SKM-1 (cell line): ENCODE measurements at regions not wholly inside any gene's neighbourhood (a gene's known extent, or its start where the extent isn't known, plus 50 kb on each side); places are given as distances from the start of the nearest gene placed in this dataset.

Experiments
- DNase-seq: peaks from one replicate; lab custom pipeline; 2025; ENCODE audit not compliant: unreplicated experiment; lab: John Stamatoyannopoulos, UW

- no peak for DNase-seq
These were observed 123.8 kb downstream of the ADRA2A start for GRCh38 chr10:111200505-111201186.

DNA sequence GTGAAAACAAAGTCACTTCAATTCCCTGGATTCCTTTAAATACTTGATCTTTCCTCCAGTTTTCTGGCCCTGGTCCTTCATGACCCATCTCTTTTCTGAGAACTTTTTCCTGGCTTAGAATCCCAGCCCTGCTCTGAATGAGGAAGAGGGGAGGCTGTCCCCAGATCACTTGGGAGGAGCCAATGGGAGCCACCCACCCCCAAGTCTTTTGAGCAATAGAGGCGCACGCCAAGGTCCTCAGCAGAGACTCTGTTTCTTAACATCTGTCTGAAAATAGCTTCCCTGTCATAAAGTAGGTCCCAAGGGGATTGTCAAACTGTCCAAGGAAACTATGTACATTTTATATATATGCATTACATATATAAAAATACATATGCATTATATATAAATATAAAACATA is 126.8 kb downstream of the ADRA2A start:
- no peak for DNase-seq

- DNase-seq: no peak
These were observed 128.0 kb downstream of the ADRA2A start for GRCh38 chr10:111204838-111205237.

- no peak for DNase-seq
These were observed 129.7 kb downstream of the ADRA2A start for GRCh38 chr10:111206521-111206920.

DNA sequence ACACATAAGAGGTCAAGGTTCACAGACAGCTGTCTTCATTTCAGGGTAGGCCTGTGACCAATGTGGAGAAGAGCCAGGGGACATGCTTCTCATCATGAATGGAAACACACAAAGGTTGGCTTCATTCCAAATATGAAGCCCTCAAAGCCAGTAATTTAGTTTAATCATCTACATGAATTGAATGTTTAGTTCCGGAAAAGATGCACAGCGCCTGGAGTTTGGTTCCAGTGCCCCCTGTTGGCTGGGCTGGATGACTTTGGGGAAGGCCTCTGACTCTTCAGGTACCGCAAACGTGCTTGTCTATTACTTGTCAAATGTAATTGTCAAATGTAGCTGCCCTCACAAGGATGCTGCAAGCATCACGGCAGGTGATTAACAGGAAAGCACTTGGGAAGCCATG is 130.7 kb downstream of the ADRA2A start:
- no peak for DNase-seq

DNA sequence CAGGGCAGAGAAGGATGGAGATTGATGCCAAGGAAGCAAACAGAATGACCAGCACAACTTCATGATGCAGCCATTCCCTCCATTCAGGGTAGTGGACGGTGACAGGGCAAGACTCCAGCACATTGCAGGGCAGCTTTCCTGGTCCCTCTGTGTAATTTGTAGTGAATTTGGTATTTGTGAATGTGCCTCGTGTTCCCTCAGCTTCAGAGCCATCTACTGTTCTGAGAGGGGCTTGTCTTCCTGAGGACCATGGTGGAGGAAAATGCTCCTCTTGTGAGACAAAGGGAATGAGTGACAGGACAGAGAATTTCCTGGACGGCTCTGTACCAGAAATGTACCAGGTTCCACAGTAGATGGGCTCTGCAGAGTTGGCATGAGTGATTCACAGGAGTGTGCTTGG is 132.1 kb downstream of the ADRA2A start:
- no peak for DNase-seq

DNA sequence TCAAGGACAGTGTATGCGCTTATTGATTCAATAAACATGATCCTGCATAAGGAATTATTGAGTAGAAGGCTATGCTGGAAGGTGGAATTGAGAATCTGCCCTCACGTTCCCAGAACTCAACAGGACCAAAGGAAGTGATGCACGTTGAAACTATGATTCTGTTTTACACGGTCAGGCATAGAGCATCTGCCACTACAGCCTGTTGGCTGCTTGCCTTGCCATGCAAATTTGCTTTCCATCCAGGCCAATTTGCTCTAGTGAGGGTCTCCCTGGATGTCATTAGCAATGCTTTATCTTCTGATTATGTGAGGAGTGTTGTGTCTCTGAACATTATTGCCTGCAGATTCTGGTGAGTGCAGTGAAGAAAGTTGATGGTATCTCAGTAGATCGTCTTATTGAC is 132.9 kb downstream of the ADRA2A start:
- no peak for DNase-seq

DNA sequence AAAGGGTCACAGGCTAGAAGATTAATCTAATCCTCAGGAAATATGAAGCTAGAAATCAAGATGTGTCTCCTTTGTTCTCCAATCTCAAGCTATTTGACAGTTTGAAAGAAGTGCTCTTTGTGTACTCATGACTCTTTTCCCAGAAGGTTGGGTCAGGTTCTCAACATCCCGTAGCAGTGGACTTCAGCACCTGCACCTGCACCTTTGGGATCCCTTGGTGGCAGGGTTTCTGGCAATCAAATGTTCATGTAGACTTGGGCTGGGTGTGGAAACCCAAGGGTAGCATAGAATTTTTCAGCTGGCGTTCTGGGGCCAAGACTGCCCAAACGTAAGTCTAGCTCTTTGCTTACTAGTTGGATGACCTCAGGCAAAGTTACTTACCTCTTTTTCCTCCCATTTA is 134.4 kb downstream of the ADRA2A start:
- no peak for DNase-seq

DNA sequence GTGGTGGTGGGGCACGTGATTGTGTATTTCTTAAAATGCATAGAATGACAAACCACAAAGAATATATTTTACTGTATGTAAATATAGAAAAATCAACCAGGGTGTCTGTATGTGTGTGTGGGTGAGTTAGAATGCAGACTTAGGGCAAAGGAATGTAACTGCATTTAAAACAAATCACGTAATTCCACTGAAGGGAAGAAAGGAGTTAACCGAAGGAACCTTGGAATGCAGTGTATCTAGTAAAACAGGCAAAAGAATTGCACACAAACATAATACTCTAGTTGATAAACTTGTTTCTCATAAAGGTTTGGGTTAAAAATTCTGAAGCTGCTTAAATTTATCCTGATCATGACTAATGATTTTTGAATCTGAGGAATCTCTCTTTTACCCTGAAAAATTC is 134.9 kb downstream of the ADRA2A start:
- DNase-seq: no peak

DNA sequence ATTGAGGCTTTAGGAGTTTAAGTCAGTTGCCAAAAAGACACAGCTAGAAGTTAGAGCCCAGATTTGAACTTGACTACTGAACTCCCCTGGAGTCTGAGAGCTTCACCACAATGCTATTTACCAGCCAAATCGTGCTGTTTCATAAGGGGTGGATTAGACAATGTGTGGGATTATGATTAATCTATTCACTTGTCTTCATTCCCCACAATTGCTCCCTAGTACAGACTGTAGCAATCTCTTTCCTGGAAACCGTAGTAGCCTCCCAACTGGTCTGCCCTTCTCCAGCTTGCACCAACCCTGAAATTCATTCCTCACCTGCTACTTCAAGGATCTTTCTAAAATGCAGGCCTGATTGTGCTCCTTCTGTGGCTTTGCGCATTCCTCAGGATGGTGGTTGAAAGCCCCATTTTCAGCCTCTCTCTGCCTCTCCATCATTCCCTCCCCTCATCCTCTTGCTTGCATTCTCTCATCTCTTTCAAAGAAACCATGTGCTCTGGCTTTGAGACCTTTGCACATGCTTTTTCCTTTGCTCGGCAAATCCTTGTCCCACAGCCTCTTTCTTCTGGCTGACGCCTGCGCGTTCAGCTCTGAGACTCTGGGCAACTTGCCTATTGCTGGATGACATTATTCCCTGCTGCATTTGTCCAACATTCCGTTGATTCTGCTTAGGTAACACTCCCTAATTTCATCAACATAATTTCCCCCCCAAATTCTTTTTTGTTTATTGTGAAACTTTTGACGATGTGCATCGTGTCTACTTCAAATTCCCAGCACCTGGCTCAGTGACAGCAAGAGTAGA is 145.1 kb downstream of the ADRA2A start:
- no peak for DNase-seq

- DNase-seq: no peak
These were observed 146.1 kb downstream of the ADRA2A start for GRCh38 chr10:111222961-111223360.

GRCh38 chr10:111231779-111232178 is 154.9 kb downstream of the ADRA2A start:
- no peak for DNase-seq

GRCh38 chr10:111233439-111233838 is 156.6 kb downstream of the ADRA2A start:
- no peak for DNase-seq

DNA sequence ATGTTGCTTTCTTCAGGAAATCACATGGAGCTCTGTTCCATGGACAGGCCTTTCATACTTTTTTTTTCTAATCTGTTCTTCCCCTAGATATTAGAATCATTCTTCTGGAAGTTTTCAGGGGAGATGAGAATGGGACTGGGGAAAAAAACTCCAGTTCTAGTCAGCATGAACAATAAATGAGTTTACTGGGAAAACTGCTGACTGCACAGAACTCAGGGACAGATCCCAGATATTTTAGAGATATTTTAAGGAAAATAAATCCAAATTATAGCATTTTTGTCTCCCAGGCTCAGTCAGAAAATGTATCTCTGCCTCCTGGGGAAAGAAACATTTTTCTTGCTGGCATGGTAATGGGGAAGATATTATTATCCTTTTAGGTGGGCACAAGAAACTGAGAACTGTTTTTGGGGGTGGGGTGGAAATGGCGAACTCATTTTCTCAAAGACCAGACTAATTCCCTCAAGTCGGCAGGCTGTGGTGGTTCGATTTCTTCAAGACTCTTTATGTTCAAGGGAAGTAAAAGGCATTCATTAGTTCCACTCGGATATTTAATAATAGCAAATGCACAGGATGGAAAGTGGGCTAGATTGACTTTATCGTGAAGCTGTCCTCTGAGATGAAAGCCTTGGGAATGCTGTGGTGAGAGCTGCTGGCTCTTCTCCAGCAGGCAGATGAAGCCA is 157.5 kb downstream of the ADRA2A start:
- DNase-seq: no peak

- DNase-seq: no peak
These were observed 158.1 kb downstream of the ADRA2A start for GRCh38 chr10:111234914-111235302.

DNA sequence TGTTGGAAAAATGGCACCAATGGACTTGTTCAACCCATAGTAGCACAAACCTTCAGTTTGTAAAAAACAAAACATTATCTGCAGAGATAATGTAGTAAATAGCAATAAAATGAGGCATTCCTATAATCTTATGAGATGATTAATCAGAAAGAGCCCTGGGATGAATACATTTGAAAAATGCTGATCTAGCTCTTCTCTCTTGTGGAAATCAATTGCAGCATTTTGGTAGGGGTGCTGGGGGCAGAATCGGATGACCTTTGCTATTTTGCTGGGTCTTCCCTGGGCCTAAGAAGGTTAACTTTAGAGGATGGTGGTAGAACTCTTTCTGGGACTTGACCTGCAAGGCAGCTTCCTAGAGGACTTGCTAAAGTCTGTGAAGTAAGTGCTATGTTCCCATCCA is 163.5 kb downstream of the ADRA2A start:
- DNase-seq: no peak

- DNase-seq: no peak
These were observed 166.3 kb downstream of the ADRA2A start for GRCh38 chr10:111243126-111243525.

DNA sequence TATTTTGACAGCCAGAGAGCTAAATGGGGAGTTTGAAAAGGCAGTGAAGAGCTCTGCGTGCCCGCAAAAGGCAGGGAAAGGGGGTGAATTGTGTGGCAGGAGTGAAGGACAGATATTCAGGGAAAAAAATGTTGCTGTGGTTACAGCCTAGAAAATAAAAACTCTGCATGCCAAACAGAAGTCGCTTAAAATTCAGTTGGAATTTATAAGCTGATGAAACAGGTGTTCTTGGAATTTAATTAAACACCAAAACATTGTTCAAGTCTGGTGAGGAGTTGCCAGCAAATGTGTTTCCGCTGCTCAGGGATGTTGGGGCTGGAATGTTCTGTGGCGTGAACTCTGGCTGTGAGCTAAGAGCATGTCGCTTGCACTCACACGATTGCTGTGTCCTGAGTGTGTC is 169.3 kb downstream of the ADRA2A start:
- DNase-seq: no peak

DNA sequence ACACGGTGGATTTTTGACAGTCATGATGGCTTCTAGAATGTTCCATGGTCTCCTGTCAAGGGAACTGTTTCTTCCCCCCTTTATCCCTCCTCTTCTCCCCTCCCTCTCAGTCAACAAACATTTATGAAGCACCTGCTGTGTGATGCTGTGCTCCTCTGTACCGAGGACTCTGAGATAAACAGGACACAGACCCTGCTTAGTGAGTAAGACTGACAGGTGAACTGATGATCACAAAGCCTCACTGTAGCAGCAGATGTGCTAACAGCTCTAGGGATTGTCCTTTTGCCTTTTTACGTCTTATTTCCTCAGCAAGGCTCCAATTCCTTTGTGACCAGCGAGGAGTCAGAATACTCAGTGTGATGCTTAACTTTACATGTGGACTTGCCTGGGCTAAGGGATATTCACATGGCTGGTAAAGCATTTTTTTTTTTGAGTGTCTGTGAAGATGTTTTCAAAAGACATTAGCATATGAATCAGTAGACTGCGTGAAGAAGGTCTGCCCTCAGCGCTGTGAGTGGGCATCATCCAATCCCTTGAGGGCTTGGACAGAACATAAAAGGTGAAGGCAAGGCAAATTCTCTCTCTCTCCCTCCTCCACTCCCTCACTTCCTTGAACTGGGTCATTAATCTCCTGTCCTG is 170.1 kb downstream of the ADRA2A start:
- no peak for DNase-seq

GRCh38 chr10:111247781-111248389 is 171.1 kb downstream of the ADRA2A start:
- no peak for DNase-seq

DNA sequence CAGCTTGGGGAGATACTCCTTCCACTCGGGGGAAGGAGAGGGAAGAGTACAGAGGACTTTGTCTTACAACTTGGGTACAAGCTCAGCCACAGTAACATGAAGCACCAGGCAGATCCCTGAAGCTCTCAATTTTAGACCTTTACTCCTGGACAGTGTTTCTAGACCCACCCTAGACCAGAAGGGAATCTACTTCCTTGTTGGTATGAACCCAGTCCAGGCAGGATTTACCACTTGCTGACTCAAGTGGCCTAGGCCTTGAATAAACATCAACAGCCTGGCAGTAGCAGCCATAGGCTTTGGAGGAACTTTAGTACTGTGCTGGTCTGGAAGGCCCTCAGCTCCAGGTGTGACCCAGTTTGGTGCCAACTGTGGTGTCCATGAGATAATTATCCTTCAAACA is 173.1 kb downstream of the ADRA2A start:
- no peak for DNase-seq
